HS-5 (cell line): ENCODE measurements at regions not wholly inside any gene's neighbourhood (a gene's known extent, or its start where the extent isn't known, plus 50 kb on each side); places are given as distances from the start of the nearest gene placed in this dataset.
A peak's percentile ranks its signal among the peaks of the same experiment; 100 is the strongest.

Source experiments
- DNase-seq: peaks from one replicate; pipeline ENCODE4 v3.0.0-alpha.2; 2012; ENCODE audit warnings: low read depth

- DNase-seq, result no peak
Observed at GRCh38 chr10:57017356-57018037, 656.4 kb upstream of the ZWINT start.

DNA sequence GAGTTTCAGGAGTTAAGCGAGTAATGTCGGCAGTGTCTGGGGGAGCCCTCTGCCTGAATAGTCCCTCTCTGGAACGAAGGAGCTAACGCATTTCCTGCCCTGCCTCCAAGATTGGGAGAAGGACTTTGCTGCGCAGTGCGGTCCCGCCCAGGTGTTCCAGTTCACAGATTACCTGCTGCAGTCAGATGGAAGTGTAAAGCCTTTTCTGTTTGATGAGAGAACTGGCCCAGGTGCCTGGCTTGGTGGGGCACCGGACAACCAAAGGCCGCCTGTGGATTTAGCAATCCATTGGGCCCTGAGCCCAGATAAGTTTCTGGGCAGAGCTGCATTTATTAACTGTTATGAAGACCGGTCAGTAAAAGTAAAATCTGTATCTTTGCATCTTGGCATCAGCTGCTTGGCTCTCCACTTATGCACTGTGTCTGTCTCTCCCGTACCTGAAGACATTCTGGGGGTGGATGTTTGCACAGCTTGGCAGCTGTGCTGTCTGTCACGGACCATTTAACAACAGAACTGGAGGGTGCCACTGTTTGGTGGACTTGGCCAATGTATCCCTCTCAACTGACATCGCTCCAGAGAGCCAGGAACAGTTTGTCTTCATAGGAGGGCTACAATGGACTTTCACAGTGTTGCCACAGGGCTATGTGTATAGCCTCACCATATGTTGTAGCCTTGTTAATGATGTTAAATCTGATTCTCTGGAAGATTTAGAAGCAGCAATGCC lies 654.7 kb upstream of the ZWINT start:
- DNase-seq, result no peak

- no peak for DNase-seq
Observed at GRCh38 chr10:57015187-57015586, 654.1 kb upstream of the ZWINT start.

GRCh38 chr10:57014758-57015157 lies 653.7 kb upstream of the ZWINT start:
- no peak for DNase-seq

DNA sequence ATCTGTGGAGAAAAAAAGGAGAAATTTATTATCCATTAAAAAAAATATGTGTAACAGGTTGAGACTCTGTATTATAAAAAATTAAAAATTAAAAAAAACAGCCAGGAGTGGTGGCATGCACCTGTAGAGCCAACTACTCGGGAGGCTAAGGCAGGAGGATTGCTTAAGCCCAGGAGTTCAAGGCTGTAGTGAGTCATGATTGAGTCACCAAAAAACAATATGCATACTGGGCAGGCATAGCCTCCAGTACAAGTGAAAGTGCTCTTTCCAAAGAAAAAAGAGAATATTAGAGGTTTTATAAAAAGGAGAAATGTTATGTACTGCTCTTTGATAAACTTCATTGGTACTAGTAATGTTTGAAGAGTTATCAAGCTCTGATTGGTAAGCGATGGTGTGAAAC lies 647.1 kb upstream of the ZWINT start:
- no peak for DNase-seq

DNA sequence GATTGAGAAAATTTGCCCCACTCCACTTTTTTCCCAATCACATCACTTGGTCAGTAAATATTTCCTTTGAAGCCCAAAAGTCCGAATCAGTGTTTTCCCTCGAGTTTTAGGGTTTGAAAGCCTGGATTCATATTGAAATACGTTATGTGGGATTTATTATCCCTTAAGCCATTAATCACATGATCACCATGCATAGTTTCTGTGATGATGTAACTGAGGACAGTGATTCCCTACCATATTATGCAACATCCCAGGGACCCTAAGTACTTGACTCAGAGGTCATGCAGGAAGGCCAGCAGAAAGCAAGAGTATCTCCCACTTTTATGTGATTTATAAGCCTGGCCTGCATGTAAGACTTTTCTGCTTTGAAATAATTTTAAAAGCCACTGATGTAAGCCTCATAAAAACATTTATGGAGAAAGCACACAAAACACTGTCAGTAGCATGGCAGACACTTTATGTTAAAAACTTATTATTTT lies 630.6 kb upstream of the ZWINT start:
- DNase-seq, result no peak

- DNase-seq, result no peak
Observed at GRCh38 chr10:56975513-56975912, 614.5 kb upstream of the ZWINT start.

GRCh38 chr10:56973766-56974165 lies 612.7 kb upstream of the ZWINT start:
- DNase-seq, result no peak

DNA sequence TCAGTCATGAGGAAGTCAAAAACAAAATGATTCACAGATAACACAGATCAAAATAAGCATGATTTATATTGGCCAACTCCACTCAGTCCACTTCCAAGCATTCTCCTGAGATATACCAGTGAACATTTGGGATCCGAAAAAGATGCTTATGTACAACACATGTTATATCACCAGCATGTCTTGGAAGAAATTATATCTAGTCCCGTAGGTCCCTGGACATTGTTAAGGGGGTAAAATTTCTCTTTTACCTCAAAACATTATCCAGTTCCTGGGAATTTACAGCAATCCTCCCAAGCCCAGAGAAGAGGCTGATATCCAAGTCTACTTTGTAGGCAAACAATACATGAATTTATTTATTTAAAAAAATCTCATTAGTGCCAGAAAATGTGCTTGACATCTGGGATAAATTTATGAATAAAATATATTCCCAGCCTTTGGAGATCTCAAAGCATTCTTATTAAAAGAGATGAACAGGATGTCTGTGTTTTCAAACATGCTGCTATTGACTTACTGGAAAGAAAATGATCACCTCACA lies 582.2 kb upstream of the ZWINT start:
- DNase-seq, result no peak

DNA sequence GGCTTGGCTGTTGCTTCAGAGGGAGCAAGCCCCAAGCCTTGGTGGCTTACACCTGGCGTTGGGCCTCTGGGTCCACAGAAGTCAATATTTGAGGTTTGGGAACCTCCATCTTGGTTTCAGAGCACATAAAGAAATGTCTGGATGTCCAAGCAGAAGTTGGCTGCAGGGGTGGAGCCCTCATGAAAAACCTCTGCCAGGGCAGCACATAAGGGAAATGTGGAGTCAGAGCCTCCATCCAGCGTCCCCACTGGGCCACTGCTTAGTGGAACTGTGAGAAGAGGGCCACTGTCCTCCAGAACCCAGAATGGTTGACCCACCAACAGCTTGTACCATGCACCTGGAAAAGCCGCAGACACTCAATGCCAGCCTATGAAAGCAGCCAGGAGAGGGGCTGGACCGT lies 573.5 kb upstream of the ZWINT start:
- DNase-seq, result no peak

DNA sequence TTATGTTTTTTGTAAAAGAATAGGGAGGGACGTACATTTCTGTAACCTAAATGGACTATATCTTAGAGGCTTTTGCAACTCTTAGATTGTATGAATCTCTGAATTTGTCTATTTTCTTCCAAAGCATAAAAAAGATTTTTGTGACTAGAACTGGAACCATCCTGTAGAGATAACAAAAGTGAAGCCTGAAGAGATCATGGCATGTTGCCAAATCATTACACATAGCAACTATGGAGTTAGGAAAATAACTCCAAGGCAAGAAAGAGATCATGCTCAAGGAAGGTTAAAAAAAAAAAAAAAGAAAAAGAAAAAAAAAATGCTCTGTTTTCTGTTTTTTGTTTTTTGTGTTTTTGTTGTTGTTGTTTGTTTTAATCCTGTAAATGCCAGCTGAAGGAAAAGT lies 567.7 kb upstream of the ZWINT start:
- DNase-seq, result no peak

- no peak for DNase-seq
Observed at GRCh38 chr10:56927701-56928100, 566.6 kb upstream of the ZWINT start.

- no peak for DNase-seq
Observed at GRCh38 chr10:56920601-56921261, 559.7 kb upstream of the ZWINT start.

DNA sequence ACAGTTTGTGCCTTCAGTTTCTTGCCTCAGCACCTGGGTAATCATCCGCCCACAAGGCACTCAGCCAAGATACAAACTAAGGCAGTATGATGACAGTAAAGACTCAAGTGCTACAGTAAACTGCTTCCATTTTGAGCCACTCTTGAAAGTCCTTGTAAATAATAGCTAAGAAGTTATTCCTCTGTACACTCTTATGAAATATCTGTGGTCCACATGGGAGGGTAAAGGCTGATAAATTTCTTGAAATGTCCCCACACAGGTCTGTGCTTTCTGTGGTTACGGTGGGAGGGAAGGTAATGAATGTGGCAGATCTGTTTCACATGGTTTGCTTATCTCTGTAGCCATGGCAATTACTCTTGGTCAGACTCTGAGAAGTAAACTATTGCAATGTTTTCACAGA lies 551.0 kb upstream of the ZWINT start:
- no peak for DNase-seq

- no peak for DNase-seq
Observed at GRCh38 chr10:56905051-56905450, 544.0 kb upstream of the ZWINT start.

DNA sequence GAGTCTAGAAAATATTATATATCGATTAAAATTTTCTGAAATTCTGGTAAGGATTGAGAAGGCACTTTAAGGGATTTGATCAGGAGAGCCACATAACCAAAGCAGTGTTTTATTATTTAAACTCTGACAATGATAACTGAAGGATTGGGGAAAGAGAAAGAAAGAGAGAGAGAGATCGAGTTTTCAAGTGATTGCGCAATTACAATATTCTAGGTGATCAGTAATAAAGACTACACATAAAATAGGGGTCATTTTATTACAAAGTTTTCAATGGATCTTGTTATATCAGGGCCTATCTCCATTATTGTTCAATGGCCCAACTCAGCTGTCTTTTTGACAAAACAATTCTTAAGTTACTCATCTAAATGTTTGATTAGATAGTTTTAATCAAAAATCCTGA lies 541.5 kb upstream of the ZWINT start:
- no peak for DNase-seq

GRCh38 chr10:56895306-56895705 lies 534.2 kb upstream of the ZWINT start:
- DNase-seq, result peak; percentile 8

DNA sequence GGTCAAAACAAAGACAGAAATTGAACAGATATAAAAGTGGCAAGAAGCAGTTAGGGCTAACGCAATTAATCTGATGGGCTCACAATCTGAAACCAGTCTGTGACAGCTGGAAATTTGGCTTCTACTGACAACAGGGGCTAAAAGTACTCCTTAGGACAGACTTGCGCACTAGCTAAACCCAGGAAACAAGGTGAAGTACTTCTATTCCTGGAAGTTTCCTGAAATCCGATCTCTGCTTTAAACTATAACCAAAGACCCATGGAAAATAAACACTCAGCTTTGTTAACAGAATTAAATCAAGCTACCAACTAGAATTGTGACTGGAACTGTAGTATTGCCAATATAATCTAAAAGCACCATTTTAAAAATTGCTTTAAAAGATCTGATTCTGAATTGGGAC lies 520.2 kb upstream of the ZWINT start:
- DNase-seq, result no peak

DNA sequence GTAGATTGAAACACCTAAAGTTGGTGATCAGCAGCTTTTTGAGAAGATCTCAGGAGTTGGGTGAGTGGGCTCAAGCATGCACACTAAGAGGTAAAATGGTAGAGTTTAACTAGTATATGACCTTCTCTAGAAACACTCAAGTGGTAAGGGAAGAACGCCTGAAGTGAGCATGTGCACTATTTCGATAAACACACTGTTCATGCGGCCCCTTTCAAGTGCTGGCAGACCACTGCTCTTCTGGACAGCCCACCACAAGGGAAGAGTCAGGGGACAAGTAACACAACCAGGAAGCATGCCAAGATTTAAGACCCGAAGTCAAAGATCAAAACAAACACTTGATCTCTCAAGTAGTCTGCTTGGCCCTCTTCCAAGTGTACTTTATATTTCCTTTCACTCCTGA lies 519.5 kb upstream of the ZWINT start:
- DNase-seq, result no peak

GRCh38 chr10:56874950-56875349 lies 513.9 kb upstream of the ZWINT start:
- no peak for DNase-seq

GRCh38 chr10:56871160-56871668 lies 510.2 kb upstream of the ZWINT start:
- DNase-seq, result no peak

- DNase-seq, result no peak
Observed at GRCh38 chr10:56867236-56867635, 506.2 kb upstream of the ZWINT start.

DNA sequence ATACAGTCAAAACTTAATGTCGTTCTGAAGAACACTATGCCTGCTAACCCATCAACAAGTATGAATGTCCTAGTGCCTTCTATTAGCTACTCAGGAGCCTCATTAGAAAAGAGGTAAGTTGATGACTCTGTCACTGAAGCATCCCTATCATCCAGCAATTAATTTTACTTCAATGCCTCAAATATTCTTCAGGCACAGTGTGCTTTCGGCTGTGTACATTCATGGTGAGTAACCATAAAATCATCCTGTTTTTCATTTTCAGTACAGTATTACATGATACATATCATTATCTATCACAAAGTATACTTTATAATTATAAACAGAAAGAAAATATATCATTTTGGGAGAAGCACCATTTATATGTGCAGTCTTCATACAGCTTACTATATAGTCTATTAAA lies 495.5 kb upstream of the ZWINT start:
- peak; percentile 20 for DNase-seq
